Stimulated activated CD8-positive, alpha-beta memory T cell treated with anti-CD3 and anti-CD28 coated beads, Interleukin-4, amount 100 ng/mL, for 1 hour (primary cell): ENCODE measurements at regions not wholly inside any gene's neighbourhood (a gene's known extent, or its start where the extent isn't known, plus 50 kb on each side); places are given as distances from the start of the nearest gene placed in this dataset.
"Not testable (repeated sequence)": the region's sequence is repeated elsewhere in the genome, so short reads cannot be mapped to it uniquely, and the experiment has no call there.

Experiments used
- DNase-seq, 2 donors: peaks; one replicate each; pipeline ENCODE4 v3.0.0-alpha.2; 2020; ENCODE audit warnings: low read depth in 2 of 2, low spot score in 1 of 2

DNA sequence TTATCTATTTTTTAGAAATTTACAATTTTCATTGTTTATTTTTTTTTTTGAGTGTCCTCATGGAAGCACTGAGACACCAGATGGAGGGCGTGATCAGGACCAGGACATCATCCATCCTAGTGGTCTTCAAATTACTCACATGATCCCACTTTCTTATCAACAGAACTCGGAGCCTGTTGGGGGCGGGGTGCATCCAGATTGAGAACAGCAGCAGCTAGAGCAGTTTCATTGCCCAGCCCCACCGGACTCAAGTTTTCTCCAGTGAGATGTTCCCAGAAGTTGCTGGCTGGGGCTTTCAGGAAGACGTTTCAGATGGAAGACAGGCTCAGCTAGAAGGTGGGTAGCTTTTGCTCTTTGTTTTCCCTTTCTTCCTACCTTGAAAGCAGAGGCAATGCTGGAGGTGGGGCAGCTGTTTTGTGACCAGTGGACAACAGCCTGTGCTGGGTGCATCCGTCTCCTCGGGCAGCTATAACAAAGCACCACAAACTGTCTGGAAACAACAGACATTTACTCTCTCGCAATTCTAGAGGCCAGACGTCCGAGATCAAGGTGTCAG lies 562.1 kb downstream of the TBC1D22A start:
- no peak for DNase-seq

DNA sequence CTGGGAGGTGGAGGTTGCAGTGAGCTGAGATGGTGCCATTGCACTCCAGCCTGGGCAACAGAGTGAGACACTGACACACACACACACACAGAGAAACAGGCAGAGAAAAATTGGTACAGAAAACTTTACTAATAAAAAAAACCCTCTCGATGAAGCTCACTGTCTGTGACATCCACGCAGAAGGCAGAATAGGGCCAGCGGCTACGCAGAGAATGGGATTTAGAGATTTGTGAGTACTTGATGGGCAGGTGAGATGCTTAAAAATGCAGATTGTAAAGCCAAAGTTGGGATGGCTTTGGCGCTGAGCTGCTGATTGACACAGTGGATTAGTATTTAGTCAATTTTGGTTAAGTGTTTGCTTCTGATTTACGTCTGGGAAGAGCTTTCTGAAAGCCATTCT lies 561.1 kb downstream of the TBC1D22A start:
- no peak for DNase-seq

DNA sequence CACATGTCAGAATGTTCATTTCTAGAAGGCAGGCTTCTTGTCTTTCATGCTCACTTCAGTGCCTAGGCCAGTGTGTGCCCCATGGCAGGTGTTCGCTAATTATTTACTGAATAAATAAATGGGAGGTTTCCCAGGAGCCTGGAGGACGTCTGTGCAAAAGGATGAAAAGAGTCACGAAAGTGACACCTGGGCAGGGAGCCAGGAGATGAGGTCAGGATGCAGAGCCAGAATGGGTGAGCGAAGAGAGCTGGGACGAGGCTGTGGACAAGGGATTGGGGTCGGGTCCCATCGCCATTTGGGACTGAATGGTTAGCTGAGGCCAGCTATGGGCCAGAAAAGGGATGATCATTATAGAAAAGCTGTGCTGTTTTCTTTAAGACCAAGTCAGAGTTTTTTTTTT lies 560.4 kb downstream of the TBC1D22A start:
- DNase-seq = no peak

DNA sequence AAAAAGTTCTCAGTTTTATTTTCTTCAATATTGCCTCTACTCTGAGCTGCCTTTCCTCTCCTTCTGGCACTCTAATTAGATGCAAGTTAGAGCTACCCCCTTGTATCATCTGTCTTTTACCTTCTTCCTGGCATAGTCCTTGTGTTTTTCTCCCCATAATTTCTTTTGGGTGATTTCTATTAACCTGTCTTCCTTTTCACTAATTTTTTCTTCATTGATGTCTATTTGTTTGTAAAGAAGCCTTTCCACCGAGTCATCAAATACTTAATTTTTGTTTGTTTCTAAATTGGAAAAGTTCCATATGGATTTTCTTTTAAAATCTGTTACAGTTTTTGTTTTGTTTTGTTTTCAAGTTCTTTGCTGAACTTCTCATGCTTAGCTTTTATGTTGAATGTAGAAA lies 558.1 kb downstream of the TBC1D22A start:
- DNase-seq = no peak

DNA sequence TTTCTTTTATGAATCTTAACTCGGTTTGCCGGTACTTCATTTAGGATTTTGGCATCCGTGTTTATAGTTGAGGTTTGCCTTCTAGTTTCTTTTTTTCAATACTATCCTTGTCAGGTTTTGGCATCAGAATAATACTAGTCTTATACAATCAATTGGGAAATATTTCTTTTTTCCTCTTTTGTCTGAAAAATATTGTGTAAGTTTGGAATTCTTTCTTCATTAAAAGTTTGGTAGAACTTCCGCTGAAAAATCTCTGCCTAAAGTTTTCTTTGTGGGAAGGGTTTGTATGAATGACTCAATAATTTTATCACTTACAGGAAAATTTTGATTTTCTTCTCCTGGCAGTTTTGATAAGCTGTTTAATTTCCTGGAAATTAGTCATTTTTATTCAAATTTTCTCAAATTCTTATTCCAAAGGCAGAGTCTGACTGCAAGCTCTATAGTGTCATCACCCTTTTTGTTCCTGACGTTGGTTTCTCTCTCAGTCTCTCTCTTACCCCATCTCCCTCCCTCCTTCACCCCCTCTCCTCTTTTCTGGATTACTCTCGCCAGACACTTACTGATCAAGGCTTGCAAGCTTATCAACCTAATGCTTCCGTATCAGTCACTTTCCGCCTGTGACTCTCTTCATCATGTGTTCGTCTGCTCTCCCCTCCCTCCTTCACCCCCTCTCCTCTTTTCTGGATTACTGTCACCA lies 555.7 kb downstream of the TBC1D22A start:
- no peak for DNase-seq

- DNase-seq = no peak
Measured at GRCh38 chr22:47315862-47316419, 553.5 kb downstream of the TBC1D22A start.

GRCh38 chr22:47310601-47311000 lies 548.2 kb downstream of the TBC1D22A start:
- no peak for DNase-seq

- no peak for DNase-seq
Measured at GRCh38 chr22:47309946-47310345, 547.5 kb downstream of the TBC1D22A start.

DNA sequence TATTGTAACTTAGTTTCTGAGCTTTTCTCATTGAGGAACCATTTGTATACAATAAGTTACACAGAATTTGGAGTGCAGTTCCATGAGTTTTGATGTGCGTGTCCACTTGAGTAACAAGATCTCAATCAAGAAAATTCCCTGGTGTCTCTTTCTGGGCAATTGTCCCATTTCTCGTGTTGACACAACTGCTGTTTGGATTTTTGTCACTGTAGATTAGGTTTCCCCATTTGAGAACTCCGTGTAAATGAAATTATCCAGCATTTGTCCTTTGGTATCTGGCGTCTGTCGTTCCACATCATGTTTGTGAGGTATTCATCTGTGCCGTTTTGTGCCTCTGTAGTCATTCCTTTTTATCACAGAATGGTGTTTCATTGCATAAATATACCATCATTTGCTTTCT lies 547.0 kb downstream of the TBC1D22A start:
- no peak for DNase-seq

DNA sequence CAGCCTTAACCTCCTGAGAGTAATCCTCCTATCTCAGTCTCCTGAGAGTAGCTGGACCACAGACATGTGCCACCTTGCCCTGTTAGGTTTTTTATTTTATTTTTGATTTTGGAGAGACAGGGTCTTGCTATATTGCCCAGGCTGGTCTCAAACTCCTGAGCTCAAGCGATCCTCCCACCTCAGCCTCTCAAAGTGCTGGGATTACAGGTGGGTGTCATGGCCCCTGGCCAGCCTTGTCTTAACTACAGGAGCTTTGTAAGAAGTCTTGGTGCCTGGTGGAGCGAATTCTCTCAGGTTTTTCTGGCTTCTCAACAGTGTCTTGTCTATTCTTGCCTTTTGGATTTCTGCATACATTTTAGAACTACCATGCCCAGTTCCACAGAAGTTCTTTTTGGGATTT lies 546.4 kb downstream of the TBC1D22A start:
- no peak for DNase-seq

DNA sequence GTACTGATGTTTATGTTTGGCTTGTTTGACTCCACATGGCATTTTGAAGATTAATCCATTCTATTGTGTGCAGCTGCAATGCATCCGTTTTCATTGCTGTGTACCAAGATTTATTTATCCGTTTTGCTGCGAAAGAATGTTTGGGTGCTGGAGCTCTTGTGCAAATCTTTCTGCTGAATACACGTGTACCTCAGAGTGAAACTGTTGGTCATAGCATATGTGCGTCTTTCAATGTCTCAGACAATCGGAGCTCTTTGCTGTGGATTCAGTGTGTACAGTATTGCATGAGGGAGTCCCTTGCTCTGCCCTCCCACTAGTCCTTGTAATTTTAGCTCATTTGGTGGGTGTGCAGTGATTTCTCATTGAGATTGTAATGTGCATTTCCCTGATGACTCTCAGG lies 545.4 kb downstream of the TBC1D22A start:
- no peak for DNase-seq

GRCh38 chr22:47307326-47307725 lies 544.9 kb downstream of the TBC1D22A start:
- DNase-seq = no peak

- DNase-seq = no peak
Measured at GRCh38 chr22:47304854-47305253, 542.4 kb downstream of the TBC1D22A start.

GRCh38 chr22:47304191-47304831 lies 541.9 kb downstream of the TBC1D22A start:
- DNase-seq = no peak

- DNase-seq = no peak
Measured at GRCh38 chr22:47303161-47303890, 540.9 kb downstream of the TBC1D22A start.

GRCh38 chr22:47302587-47302986 lies 540.1 kb downstream of the TBC1D22A start:
- DNase-seq = not testable (repeated sequence)

- no peak for DNase-seq
Measured at GRCh38 chr22:47301820-47302475, 539.5 kb downstream of the TBC1D22A start.

- no peak for DNase-seq
Measured at GRCh38 chr22:47300698-47301405, 538.4 kb downstream of the TBC1D22A start.

GRCh38 chr22:47299863-47300697 lies 537.6 kb downstream of the TBC1D22A start:
- no peak for DNase-seq
